Activated CD4-positive, alpha-beta T cell treated with anti-CD3 and anti-CD28 coated beads, Interleukin-10, Interleukin-2, amounts not matched to agents 100 ng/mL and 50 ng/mL, durations not matched to agents 16 hours and 8 hours (primary cell): ENCODE measurements at regions not wholly inside any gene's neighbourhood (a gene's known extent, or its start where the extent isn't known, plus 50 kb on each side); places are given as distances from the start of the nearest gene placed in this dataset.

ENCODE experiments used
- DNase-seq: peaks from one replicate; pipeline ENCODE4 v3.0.0-alpha.2; 2020

DNA sequence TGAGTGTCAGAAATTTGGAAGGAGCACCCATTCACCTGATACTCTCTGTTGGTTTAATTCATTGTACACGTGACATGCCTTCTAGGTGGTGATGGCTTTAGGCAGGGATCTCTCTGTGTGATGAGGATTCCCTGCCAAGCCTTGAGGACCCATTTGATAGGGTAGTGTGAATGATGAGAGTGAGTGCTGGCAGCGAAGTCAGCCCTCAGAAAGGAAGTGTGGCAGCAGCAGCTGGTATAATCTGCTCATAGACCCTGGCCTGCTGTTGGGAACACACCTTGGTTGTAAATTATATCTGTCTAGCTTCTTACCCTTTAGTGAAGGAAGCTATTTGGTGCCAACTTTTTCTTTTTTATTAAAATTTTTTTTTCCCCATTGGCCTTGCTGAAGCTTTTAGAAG lies 164.5 kb downstream of the HAUS1 start:
- DNase-seq, result no peak

GRCh38 chr18:46269275-46269674 lies 165.1 kb downstream of the HAUS1 start:
- peak; percentile 33 for DNase-seq

DNA sequence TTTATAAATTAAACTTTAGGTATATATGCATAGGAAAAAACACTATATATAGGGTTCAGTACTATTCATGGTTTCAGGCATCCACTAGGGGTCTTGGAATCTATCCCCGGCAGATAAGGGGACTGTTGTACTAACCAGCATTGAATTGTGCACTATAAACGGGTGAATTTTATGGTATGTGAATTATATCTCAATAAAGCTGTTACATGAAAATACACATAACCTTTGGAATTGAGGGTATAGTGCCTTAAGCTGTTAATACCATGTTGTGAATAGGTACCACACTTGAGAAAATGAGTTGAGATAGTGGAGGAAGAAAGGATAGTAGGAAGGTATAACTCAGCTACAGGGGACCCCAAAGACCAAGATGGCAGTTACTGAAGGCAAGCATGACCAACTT lies 167.3 kb downstream of the HAUS1 start:
- DNase-seq, result no peak

- DNase-seq, result no peak
Observed at GRCh38 chr18:46273861-46274260, 169.7 kb downstream of the HAUS1 start.

DNA sequence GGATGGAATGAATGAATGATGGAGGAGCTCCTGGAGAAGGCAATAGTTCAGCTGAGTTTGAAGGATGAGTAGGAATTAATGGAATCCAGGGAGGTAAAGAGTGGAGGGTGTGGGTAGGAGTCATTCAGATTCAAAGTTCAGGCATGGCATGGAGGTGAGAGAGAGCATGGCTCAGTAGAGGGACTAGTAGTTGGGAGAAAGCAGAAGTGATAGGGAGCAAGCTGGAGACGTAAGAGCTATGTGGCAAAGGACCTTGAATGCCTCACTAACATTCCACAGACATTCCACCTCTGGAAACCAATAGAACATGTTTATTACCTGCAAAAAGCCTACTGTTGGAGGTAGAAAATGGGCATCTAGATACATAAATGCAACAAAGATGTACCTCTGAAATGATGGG lies 170.1 kb downstream of the HAUS1 start:
- no peak for DNase-seq

- DNase-seq, result no peak
Observed at GRCh38 chr18:46275370-46275769, 171.2 kb downstream of the HAUS1 start.

DNA sequence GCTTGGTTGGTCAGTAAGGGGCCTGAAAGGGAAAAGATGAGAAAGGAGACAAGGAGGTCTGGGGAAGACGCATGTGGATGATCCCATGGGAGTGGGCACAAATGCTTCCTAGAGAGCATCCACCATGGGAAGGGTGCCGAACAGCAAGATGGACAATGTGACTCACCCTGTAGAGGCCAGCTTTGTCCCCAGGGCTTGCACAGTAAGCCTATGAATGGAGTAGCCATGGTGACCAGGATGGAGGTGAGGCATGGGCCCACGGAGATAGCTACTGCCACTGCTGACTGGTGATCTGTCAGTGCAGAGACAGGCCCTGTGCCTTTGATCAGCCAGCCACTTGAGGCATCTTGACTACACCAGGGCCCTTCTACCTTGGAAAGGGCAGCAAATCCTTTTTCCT lies 172.6 kb downstream of the HAUS1 start:
- no peak for DNase-seq

DNA sequence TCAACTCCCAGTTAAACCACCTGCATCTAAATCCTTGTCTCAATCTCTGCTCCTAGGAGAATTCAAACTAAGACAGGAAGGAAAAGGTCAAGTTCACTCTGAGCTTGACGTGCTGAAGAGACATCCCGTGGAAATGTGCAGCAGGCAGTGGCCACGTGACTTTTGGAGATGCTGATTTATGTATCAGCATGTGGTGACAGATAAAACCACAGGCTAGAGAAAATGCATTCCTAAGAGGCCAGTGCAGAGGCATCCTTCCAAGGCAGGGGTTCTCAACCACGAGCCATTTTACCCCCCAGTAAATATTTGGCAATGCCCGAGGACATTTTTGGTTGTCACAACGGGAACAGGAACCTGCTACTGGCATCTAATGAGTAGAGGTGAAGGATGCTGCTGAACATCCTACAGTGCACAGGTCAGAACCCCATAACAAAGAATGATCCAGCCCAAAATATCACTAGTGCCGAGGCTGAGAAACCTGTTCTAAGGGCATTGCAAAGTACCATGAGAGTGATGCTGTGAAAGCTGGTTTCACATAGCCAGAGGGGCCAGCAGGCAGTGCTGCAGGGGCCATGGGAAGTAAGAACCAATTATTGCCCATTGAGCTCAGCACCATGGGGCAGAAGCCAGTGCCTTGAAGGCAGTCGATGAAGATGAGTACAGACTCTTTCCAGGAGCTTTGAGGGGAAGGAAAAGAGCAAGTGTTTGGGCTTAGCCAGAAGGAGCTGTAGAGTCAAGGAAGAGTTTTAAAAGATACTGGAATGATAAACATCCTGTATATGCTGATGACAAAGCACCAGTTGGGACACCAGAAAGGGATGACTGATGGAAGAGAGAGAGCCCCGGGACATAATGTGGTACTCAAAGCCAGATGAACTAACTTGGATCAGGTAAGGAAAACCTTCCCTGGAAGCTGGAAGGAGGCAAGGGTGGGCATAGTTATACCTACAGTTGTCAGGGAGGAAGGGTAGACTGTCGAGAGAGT lies 174.6 kb downstream of the HAUS1 start:
- no peak for DNase-seq

- DNase-seq, result no peak
Observed at GRCh38 chr18:46279673-46280072, 175.5 kb downstream of the HAUS1 start.

- peak; percentile 62 for DNase-seq
Observed at GRCh38 chr18:46281185-46282176, 177.3 kb downstream of the HAUS1 start.

DNA sequence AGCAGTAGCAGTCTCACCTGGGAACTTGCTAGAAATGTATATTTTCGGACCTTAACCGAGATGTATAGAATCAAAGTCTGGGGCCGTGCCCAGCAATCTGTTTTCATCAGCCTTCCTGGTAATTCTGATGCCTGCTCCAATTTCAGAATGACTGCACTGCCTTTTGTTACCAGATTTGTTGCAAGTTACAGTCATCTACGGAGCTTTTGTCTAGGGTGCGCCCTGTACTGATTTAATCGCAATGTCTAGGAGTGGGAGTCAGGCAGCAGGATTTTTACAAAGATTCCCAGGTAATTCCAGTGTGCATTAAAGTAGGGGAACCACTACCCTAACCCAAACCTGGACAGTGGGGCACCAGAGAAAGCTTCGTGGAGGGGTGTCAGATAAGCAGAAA lies 178.0 kb downstream of the HAUS1 start:
- DNase-seq, result no peak

GRCh38 chr18:46282646-46283045 lies 178.5 kb downstream of the HAUS1 start:
- no peak for DNase-seq

- no peak for DNase-seq
Observed at GRCh38 chr18:46283268-46283667, 179.1 kb downstream of the HAUS1 start.

GRCh38 chr18:46283895-46284295 lies 179.7 kb downstream of the HAUS1 start:
- DNase-seq, result no peak

- no peak for DNase-seq
Observed at GRCh38 chr18:46289463-46289862, 185.3 kb downstream of the HAUS1 start.

- no peak for DNase-seq
Observed at GRCh38 chr18:46289931-46290330, 185.7 kb downstream of the HAUS1 start.

- no peak for DNase-seq
Observed at GRCh38 chr18:46290440-46291020, 186.3 kb downstream of the HAUS1 start.

GRCh38 chr18:46291149-46291548 lies 187.0 kb downstream of the HAUS1 start:
- DNase-seq, result no peak

GRCh38 chr18:46293742-46294181 lies 189.6 kb downstream of the HAUS1 start:
- DNase-seq, result no peak

GRCh38 chr18:46294318-46294717 lies 190.1 kb downstream of the HAUS1 start:
- no peak for DNase-seq

- DNase-seq, result no peak
Observed at GRCh38 chr18:46294751-46295150, 190.6 kb downstream of the HAUS1 start.

DNA sequence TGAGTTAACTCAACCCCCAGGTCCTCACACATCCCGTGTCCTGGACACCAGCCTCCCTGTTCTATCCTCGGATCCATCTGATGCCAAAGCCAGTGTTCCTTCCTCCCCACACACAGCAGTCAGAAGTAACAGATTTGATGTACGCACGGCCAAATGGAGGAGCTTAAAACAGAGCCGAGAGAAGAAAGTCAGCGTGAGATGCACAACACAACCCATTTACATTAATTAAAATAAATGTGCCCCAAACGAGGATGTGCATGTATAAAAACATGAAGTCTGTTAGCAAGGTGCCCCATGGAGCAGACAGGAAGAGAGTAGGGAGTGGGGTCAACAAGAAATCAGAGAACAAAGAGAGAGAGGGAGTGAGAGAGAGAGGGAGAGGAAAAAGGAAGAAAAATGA lies 191.2 kb downstream of the HAUS1 start:
- no peak for DNase-seq

GRCh38 chr18:46296656-46297055 lies 192.5 kb downstream of the HAUS1 start:
- no peak for DNase-seq
